OCI-LY3 (cell line): ENCODE measurements at regions not wholly inside any gene's neighbourhood (a gene's known extent, or its start where the extent isn't known, plus 50 kb on each side); places are given as distances from the start of the nearest gene placed in this dataset.

ENCODE experiments used
- H2AFZ ChIP-seq: fragments of 200-600, 300-600 bp; shearing (Covaris generic); 2 replicates; pipeline ENCODE4 v1.6.0; 2014; ENCODE audit warnings: antibody characterized with exemption, low read depth, low read length
- H3K27ac ChIP-seq: fragments of 200-600, 300-600 bp; sonication (generic); 2 replicates; pipeline ENCODE4 v1.5.1; 2014; ENCODE audit warnings: mild to moderate bottlenecking, low read length, moderate library complexity, mixed read lengths
- H3K27me3 ChIP-seq: fragments of 200-600, 300-600 bp; sonication (generic); 2 replicates; pipeline ENCODE4 v1.6.1; 2014; ENCODE audit warnings: low read depth, low read length, mixed read lengths
- H3K36me3 ChIP-seq: fragments of 200-600, 300-600 bp; sonication (generic); replicated peaks from 2 replicates; pipeline ENCODE3; 2014; ENCODE audit warnings: low read depth, low read length, mixed read lengths
- H3K4me1 ChIP-seq: fragments of 300-600, 200-600 bp; sonication (generic); 2 replicates; pipeline ENCODE4 v1.6.1; 2014; ENCODE audit warnings: low read length, mixed read lengths
- H3K4me2 ChIP-seq: fragments of 200-600, 300-600 bp; sonication (generic); 2 replicates; pipeline ENCODE4 v1.6.1; 2014; ENCODE audit warnings: low read length, mixed read lengths
- H3K4me3 ChIP-seq: fragments of 300-600, 200-600 bp; sonication (generic); 2 replicates; pipeline ENCODE4 v1.5.1; 2014; ENCODE audit warnings: antibody characterized with exemption, mild to moderate bottlenecking, low read length, moderate library complexity
- H3K79me2 ChIP-seq: fragments of 300-600, 200-600 bp; shearing (Covaris generic); 2 replicates; pipeline ENCODE4 v1.6.1; 2014; ENCODE audit warnings: mild to moderate bottlenecking, low read length, mixed read lengths
- H3K9ac ChIP-seq: fragments of 300-600, 200-600 bp; shearing (Covaris generic); 2 replicates; pipeline ENCODE4 v1.6.0; 2014; ENCODE audit warnings: mild to moderate bottlenecking, low read length, moderate library complexity
- H3K9me3 ChIP-seq: fragments of 200-600, 300-600 bp; shearing (Covaris generic); 2 replicates; pipeline ENCODE4 v1.6.1; 2014; ENCODE audit warnings: low read length, mixed read lengths; ENCODE audit not compliant: insufficient read depth
- H4K20me1 ChIP-seq: fragments of 200-600, 300-600 bp; sonication (generic); 2 replicates; pipeline ENCODE4 v1.6.1; 2016; ENCODE audit warnings: low read length, mixed read lengths; ENCODE audit not compliant: insufficient read depth
- CTCF ChIP-seq: fragments of 200-600, 300-600 bp; sonication (generic); IDR thresholded peaks from 2 replicates; pipeline ENCODE4 v1.5.1; 2014; ENCODE audit warnings: antibody characterized with exemption, low read length, low read depth
- EZH2phosphoT487 ChIP-seq: fragments of 200-600 bp; shearing (Covaris generic); IDR thresholded peaks from 2 replicates; pipeline ENCODE4 v1.6.1; 2018; ENCODE audit warnings: antibody characterized with exemption, mixed run types, low read depth

- H3K27me3 ChIP-seq: no peaks in the 10 kb centered on the region
- no peaks in the 10 kb centered on the region for H3K9me3 ChIP-seq
- H3K36me3 ChIP-seq: no peaks in the 10 kb centered on the region
- H3K4me2 ChIP-seq: no peak overlapping the region
- H2AFZ ChIP-seq: no peak overlapping the region
- no peak overlapping the region for H3K27ac ChIP-seq
- no peaks in the 10 kb centered on the region for H4K20me1 ChIP-seq
- no peak overlapping the region for H3K9ac ChIP-seq
- no peaks in the 10 kb centered on the region for H3K79me2 ChIP-seq
- TF ChIP-seq CTCF (no peak), EZH2phosphoT487 (no peak)
- H3K4me3 ChIP-seq: no peak overlapping the region
- H3K4me1 ChIP-seq: no peaks in the 10 kb centered on the region
Measured at GRCh38 chr9:96034553-96035122, 159.1 kb downstream of the ERCC6L2 start.

GRCh38 chr9:96033896-96034295, 158.4 kb downstream of the ERCC6L2 start:
- Histone ChIP-seq H3K36me3 (no peaks in the 10 kb centered on the region), H3K9me3 (no peaks in the 10 kb centered on the region), H4K20me1 (no peaks in the 10 kb centered on the region), H2AFZ (no peak overlapping the region), H3K4me2 (no peak overlapping the region), H3K9ac (no peak overlapping the region), H3K79me2 (no peaks in the 10 kb centered on the region), H3K27me3 (no peaks in the 10 kb centered on the region), H3K4me3 (no peak overlapping the region), H3K4me1 (no peaks in the 10 kb centered on the region), H3K27ac (no peak overlapping the region)
- TF ChIP-seq EZH2phosphoT487: no peak
- no peak for TF ChIP-seq CTCF

- H3K27me3 ChIP-seq: no peaks in the 10 kb centered on the region
- no peaks in the 10 kb centered on the region for H4K20me1 ChIP-seq
- no peak overlapping the region for H3K27ac ChIP-seq
- H3K36me3 ChIP-seq: no peaks in the 10 kb centered on the region
- TF ChIP-seq CTCF: no peak
- TF ChIP-seq EZH2phosphoT487: no peak
- H2AFZ ChIP-seq: no peak overlapping the region
- no peak overlapping the region for H3K9ac ChIP-seq
- H3K4me1 ChIP-seq: no peaks in the 10 kb centered on the region
- H3K4me2 ChIP-seq: no peak overlapping the region
- H3K9me3 ChIP-seq: no peaks in the 10 kb centered on the region
- H3K79me2 ChIP-seq: no peaks in the 10 kb centered on the region
- H3K4me3 ChIP-seq: no peak overlapping the region
Measured at GRCh38 chr9:96031916-96032534, 156.5 kb downstream of the ERCC6L2 start.

GRCh38 chr9:96031366-96031824, 155.9 kb downstream of the ERCC6L2 start:
- Histone ChIP-seq H3K9me3 (no peaks in the 10 kb centered on the region), H3K4me3 (no peak overlapping the region), H2AFZ (no peak overlapping the region), H4K20me1 (no peaks in the 10 kb centered on the region), H3K27ac (no peak overlapping the region), H3K4me2 (no peak overlapping the region), H3K79me2 (no peaks in the 10 kb centered on the region), H3K9ac (no peak overlapping the region), H3K4me1 (no peaks in the 10 kb centered on the region), H3K27me3 (no peaks in the 10 kb centered on the region), H3K36me3 (no peaks in the 10 kb centered on the region)
- no peak for TF ChIP-seq CTCF
- no peak for TF ChIP-seq EZH2phosphoT487
